Stimulated activated naive CD8-positive, alpha-beta T cell treated with anti-CD3 and anti-CD28 coated beads, Interleukin-15, amount 100 ng/mL, for 72 hours (primary cell): ENCODE measurements at regions not wholly inside any gene's neighbourhood (a gene's known extent, or its start where the extent isn't known, plus 50 kb on each side); places are given as distances from the start of the nearest gene placed in this dataset.
"Not testable (repeated sequence)": the region's sequence is repeated elsewhere in the genome, so short reads cannot be mapped to it uniquely, and the experiment has no call there.

Experiments
- ATAC-seq: fragments of 150-1000 bp; cut with Tn5 transposase; 2 replicates; pipeline ENCODE4 v1.10.0; 2021; ENCODE audit warnings: mild to moderate bottlenecking, moderate library complexity
- DNase-seq, 2 donors: peaks; one replicate each; pipeline ENCODE4 v3.0.0; 2021 to 2022
- H3K27ac Mint-ChIP-seq, 2 donors: one replicate each; pipeline ENCODE4 v1.8.0; 2022; ENCODE audit warnings: mild to moderate bottlenecking in 2 of 2, mixed read lengths in 2 of 2, moderate library complexity in 2 of 2
- H3K27me3 Mint-ChIP-seq: one replicate; pipeline ENCODE4 v1.8.0; 2022; ENCODE audit warnings: mixed read lengths
- H3K4me1 Mint-ChIP-seq: one replicate; pipeline ENCODE4 v1.8.0; 2022; ENCODE audit warnings: mild to moderate bottlenecking, mixed read lengths
- H3K4me3 Mint-ChIP-seq, 2 donors: one replicate each; pipeline ENCODE4 v1.8.0; 2022; ENCODE audit warnings: mild to moderate bottlenecking in 2 of 2, mixed read lengths in 2 of 2, moderate library complexity in 1 of 2
- H3K9me3 Mint-ChIP-seq, 2 donors: one replicate each; pipeline ENCODE4 v1.8.0; 2022; ENCODE audit warnings: mixed read lengths in 2 of 2

GRCh38 chr5:160479220-160479619, 57.6 kb downstream of the PTTG1 start:
- Mint-ChIP-seq H3K4me1 (peaks cover 59% of the 10 kb centered on the region), H3K27me3 (no peaks in the 10 kb centered on the region), H3K27ac (no peak overlapping the region), H3K9me3 (no peaks in the 10 kb centered on the region), H3K4me3 (no peak overlapping the region)
- ATAC-seq = no peak
- DNase-seq = no peak

DNA sequence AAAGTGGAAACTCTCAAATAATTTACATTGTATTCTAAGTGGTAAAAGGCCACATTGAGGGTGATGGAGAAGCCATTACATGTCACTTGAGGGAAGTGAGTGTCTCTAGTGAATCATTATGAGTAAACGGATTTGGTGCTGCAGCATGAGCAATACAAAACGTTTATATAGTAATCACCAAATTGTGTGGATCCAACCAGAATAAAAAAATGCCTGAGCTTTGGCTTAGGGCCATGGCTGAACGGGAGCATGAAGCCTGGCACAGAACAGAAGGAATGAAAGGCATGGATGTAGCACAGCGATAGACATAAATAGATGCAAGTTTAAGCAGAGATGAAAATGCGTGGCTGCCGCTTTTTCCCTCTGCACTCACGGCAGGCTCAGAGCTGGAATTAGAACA, 58.3 kb downstream of the PTTG1 start:
- DNase-seq (no peak), ATAC-seq (no peak)
- Mint-ChIP-seq H3K4me3 (peak overlapping the region in 1 of 2 donors; percentile 12), H3K4me1 (peaks cover 59% of the 10 kb centered on the region), H3K27me3 (no peaks in the 10 kb centered on the region), H3K27ac (no peak overlapping the region), H3K9me3 (no peaks in the 10 kb centered on the region)

GRCh38 chr5:160480652-160481051, 59.0 kb downstream of the PTTG1 start:
- Mint-ChIP-seq H3K27me3 (no peaks in the 10 kb centered on the region), H3K27ac (no peak overlapping the region), H3K4me3 (no peak overlapping the region), H3K9me3 (no peaks in the 10 kb centered on the region), H3K4me1 (peaks cover 59% of the 10 kb centered on the region)
- ATAC-seq (no peak), DNase-seq (no peak)

GRCh38 chr5:160484678-160485077, 63.0 kb downstream of the PTTG1 start:
- ATAC-seq = no peak
- H3K27me3 Mint-ChIP-seq = no peaks in the 10 kb centered on the region
- H3K27ac Mint-ChIP-seq = no peak overlapping the region
- DNase-seq = no peak
- H3K4me1 Mint-ChIP-seq = peaks cover 37% of the 10 kb centered on the region
- no peaks in the 10 kb centered on the region for H3K9me3 Mint-ChIP-seq
- peak overlapping the region in 1 of 2 donors; percentile 13 for H3K4me3 Mint-ChIP-seq

GRCh38 chr5:160485364-160485969, 63.8 kb downstream of the PTTG1 start:
- peak overlapping the region in 1 of 2 donors; percentile 83 for H3K27ac Mint-ChIP-seq
- H3K9me3 Mint-ChIP-seq = no peaks in the 10 kb centered on the region
- DNase-seq = no peak
- ATAC-seq = no peak
- peaks cover 33% of the 10 kb centered on the region for H3K4me1 Mint-ChIP-seq
- no peak overlapping the region for H3K4me3 Mint-ChIP-seq
- no peaks in the 10 kb centered on the region for H3K27me3 Mint-ChIP-seq

DNA sequence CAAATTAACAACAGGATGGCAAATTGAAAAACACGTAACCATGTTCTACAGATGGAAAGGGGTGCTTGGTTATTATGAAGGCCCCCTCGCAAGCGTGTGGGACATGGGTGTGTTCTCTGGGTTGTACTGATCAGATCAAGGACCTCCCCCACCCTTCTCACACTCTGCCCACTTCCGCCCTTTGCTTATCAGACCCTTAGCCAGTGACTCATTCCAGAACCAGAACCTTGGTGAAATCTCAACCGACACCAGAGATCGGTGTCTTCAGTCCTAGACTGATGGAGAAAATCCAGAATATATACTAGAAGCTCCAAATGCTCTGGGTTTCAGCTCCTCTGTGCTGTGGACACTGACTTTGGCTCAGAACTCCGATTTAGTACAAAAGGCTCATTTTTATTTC, 64.9 kb downstream of the PTTG1 start:
- ATAC-seq (peak; percentile 82), DNase-seq (peak in 1 of 2 donors; percentile 23)
- H3K9me3 Mint-ChIP-seq = no peaks in the 10 kb centered on the region
- H3K27ac Mint-ChIP-seq = peak overlapping the region; percentile 24 to 83
- peaks cover 33% of the 10 kb centered on the region for H3K4me1 Mint-ChIP-seq
- no peak overlapping the region for H3K4me3 Mint-ChIP-seq
- H3K27me3 Mint-ChIP-seq = no peaks in the 10 kb centered on the region

DNA sequence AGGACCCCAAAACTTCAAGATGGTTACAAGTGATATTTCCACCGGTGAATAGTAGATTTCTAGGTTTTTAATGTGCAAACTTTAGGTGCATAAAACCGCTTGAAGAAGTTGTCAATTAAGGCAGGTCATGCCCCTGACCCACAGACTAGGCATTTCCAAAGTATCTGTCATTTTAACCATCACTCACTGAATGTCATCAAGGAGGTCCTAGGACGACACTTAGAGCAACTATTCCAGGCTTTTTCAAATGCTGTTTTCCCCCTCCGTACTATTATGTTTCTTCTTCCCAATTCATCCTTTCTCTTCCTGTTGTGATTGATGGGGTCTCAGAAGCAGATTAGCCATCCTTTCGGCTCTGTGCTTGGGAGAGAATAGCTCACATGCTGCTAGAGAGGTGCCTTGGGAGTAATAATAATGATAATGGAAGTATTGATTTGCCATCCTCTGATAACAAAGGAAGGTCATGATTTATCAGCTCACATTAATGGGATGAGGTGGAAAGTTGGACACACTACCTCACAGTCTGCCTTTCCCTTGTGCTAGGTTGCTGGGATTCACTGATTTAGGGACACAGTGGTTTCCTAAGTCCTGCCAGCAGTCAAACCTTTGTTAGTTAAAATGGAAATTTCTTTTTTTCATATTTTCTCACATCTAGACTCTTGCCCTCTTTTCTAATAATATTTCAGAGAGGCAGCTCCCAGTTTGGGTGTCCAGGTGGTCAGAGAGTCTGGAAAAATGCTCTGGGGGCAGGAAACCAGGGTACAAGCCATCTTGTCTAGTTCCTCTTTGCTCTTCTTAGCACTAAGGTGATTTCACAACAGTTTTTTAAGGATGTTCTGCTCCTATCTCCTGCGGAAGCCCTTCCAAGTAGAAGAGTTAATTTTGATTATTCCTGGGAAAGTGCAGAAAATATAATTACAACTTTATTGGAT, 67.0 kb downstream of the PTTG1 start:
- H3K9me3 Mint-ChIP-seq = no peaks in the 10 kb centered on the region
- H3K4me1 Mint-ChIP-seq = peaks cover 31% of the 10 kb centered on the region
- ATAC-seq (no peak), DNase-seq (no peak)
- H3K27ac Mint-ChIP-seq = peak overlapping the region in 1 of 2 donors; percentile 2
- H3K4me3 Mint-ChIP-seq = no peak overlapping the region
- no peaks in the 10 kb centered on the region for H3K27me3 Mint-ChIP-seq

DNA sequence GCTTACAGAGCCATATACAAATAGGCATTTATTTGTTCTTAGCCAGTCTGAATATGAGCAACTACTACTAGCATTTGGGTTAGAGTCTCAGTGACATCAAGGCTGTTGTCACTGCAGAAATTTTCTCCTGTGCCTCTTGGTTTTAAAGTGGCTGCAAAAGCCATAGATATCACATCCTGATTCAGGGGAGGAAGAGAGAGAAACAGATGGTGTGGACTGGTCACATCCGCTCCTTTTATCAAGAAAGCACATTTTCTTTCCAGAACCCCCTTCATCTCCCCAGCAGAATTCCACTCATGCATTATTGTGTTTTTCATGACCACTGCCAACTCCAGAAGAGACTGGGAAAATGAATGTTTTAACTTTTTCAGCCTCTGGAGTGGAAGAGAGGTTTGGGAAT, 69.8 kb downstream of the PTTG1 start:
- H3K27ac Mint-ChIP-seq = no peak overlapping the region
- no peaks in the 10 kb centered on the region for H3K9me3 Mint-ChIP-seq
- peaks cover 20% of the 10 kb centered on the region for H3K4me1 Mint-ChIP-seq
- no peaks in the 10 kb centered on the region for H3K27me3 Mint-ChIP-seq
- ATAC-seq = no peak
- DNase-seq = no peak
- H3K4me3 Mint-ChIP-seq = no peak overlapping the region

DNA sequence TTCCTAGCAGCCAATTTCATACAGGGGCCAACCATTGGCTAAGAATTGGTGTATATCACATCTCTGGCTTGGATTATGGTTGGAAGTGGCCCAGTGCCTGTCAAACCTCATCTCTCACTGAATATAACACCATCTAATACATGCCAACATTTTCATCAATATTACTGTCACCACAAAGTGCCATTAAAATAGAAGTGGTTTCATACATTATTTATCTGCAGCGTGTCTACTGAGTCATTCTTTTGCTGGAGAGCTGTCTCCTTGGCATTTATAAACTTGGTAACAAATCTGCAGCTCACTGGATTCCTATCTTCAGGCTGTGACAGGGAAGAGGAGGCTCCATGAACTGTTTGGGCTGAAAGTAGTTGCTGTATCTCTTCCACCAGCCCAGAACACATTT, 70.9 kb downstream of the PTTG1 start:
- ATAC-seq (no peak), DNase-seq (no peak)
- no peaks in the 10 kb centered on the region for H3K9me3 Mint-ChIP-seq
- no peaks in the 10 kb centered on the region for H3K27me3 Mint-ChIP-seq
- peaks cover 23% of the 10 kb centered on the region for H3K4me1 Mint-ChIP-seq
- no peak overlapping the region for H3K4me3 Mint-ChIP-seq
- no peak overlapping the region for H3K27ac Mint-ChIP-seq

DNA sequence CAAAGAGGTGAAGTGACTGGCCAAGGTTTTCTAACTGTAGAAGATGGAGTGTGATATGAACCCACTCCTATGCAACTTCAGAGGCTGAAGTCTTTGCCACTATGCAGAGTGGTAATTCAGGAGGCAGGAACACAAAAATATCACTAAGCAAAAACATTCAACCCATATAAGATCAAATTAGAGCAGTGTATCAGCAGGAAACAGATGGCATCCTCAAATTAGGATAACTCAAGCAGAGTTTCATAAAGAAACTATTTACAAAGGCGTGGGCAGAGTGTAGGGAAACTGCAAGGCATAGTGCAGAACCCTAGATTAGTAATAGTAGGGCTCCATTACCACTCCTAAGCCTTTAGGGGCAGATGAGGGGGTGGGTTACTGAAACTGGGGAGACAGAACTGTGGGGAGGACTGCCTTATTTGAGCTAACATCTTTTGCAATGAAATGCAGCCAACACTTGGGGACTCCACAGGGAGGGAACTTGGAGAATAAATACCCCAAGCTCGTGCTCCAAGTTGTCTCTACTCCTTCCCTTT, 72.2 kb downstream of the PTTG1 start:
- peak; percentile 52 for ATAC-seq
- Mint-ChIP-seq H3K4me3 (no peak overlapping the region), H3K4me1 (peaks cover 23% of the 10 kb centered on the region), H3K27me3 (no peaks in the 10 kb centered on the region), H3K9me3 (no peaks in the 10 kb centered on the region), H3K27ac (no peak overlapping the region)
- no peak for DNase-seq

DNA sequence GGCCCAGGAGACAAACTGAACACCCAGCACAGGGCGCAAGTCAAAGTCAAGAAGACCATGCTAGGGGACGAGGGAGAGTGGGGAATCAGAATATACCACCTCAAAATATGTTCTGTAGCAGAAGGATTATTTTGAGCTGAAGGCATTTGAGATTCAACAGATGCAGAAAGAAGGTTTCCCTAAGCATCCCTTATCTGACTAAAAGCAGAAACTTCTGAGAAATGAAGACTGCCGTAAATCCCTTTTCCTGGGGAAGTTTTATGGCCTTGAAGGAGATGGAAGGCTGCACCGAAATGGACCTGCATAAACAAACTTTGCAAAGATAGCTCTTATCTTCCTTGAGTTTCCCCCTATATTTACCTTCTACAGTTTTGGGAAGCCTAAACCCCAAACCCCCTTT, 72.8 kb downstream of the PTTG1 start:
- ATAC-seq = no peak
- Mint-ChIP-seq H3K27ac (no peak overlapping the region), H3K4me1 (peaks cover 23% of the 10 kb centered on the region), H3K27me3 (no peaks in the 10 kb centered on the region), H3K4me3 (no peak overlapping the region), H3K9me3 (no peaks in the 10 kb centered on the region)
- DNase-seq = no peak

DNA sequence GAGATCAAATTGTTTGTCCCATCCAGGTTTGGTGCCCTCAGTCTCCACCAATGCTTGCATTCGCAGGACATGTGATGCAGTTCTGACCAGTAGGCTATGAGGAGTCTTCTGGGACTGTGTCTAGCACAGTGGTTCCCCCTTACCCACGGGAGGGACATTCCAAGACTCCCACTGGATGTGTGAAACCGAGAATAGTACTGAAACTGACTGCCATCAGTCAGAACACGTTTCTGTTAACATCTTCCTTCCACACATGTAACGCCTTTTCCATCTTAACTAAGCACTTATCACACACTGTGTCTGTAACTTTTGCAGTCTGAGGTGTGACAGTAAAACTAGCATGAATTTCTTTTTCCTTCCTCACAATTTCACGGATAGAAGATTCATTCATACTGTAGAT, 74.7 kb downstream of the PTTG1 start:
- H3K27ac Mint-ChIP-seq = peak overlapping the region in 1 of 2 donors; percentile 77
- no peaks in the 10 kb centered on the region for H3K9me3 Mint-ChIP-seq
- peaks cover 23% of the 10 kb centered on the region for H3K4me1 Mint-ChIP-seq
- H3K27me3 Mint-ChIP-seq = no peaks in the 10 kb centered on the region
- ATAC-seq (peak; percentile 71), DNase-seq (peak in 1 of 2 donors; percentile 32)
- H3K4me3 Mint-ChIP-seq = no peak overlapping the region

- H3K27ac Mint-ChIP-seq = peak overlapping the region; percentile 49 to 77
- peaks cover 23% of the 10 kb centered on the region for H3K4me1 Mint-ChIP-seq
- no peaks in the 10 kb centered on the region for H3K9me3 Mint-ChIP-seq
- no peaks in the 10 kb centered on the region for H3K27me3 Mint-ChIP-seq
- DNase-seq = no peak
- peak; percentile 61 for ATAC-seq
- peak overlapping the region in 1 of 2 donors; percentile 11 for H3K4me3 Mint-ChIP-seq
Measured at GRCh38 chr5:160496784-160497183, 75.1 kb downstream of the PTTG1 start.

- no peaks in the 10 kb centered on the region for H3K9me3 Mint-ChIP-seq
- H3K4me3 Mint-ChIP-seq = no peak overlapping the region
- no peak for DNase-seq
- ATAC-seq = no peak
- H3K27me3 Mint-ChIP-seq = no peaks in the 10 kb centered on the region
- peaks cover 23% of the 10 kb centered on the region for H3K4me1 Mint-ChIP-seq
- H3K27ac Mint-ChIP-seq = no peak overlapping the region
Measured at GRCh38 chr5:160497878-160498277, 76.2 kb downstream of the PTTG1 start.

- H3K9me3 Mint-ChIP-seq, H3K27ac Mint-ChIP-seq, H3K4me3 Mint-ChIP-seq, DNase-seq, ATAC-seq, H3K27me3 Mint-ChIP-seq: not testable (repeated sequence)
- H3K4me1 Mint-ChIP-seq = peaks cover 20% of the 10 kb centered on the region
Measured at GRCh38 chr5:160498441-160499043, 76.9 kb downstream of the PTTG1 start.
